OCI-LY1 (cell line): ENCODE measurements at regions not wholly inside any gene's neighbourhood (a gene's known extent, or its start where the extent isn't known, plus 50 kb on each side); places are given as distances from the start of the nearest gene placed in this dataset.

Source experiments
- CTCF ChIP-seq: fragments of 200-600 bp; sonication (generic), shearing (Covaris generic); IDR thresholded peaks from 2 replicates; pipeline ENCODE4 v1.5.1; 2017; ENCODE audit warnings: mild to moderate bottlenecking, antibody characterized with exemption, low read length, moderate library complexity, mixed read lengths
- EZH2 ChIP-seq: fragments of 200-600 bp; sonication (generic), shearing (Covaris generic); IDR thresholded peaks from 2 replicates; pipeline ENCODE4 v1.8.0; 2017; ENCODE audit warnings: borderline replicate concordance, mixed run types, mild to moderate bottlenecking, antibody characterized with exemption, low read length, moderate library complexity, mixed read lengths

- no peak for TF ChIP-seq CTCF
- TF ChIP-seq EZH2 = no peak
These were observed 67.9 kb upstream of the ZNF462 start for GRCh38 chr9:106795031-106795430.
